H1 (cell line): ENCODE measurements at regions not wholly inside any gene's neighbourhood (a gene's known extent, or its start where the extent isn't known, plus 50 kb on each side); places are given as distances from the start of the nearest gene placed in this dataset.

ENCODE experiments used
- HDAC2 ChIP-seq, 2 experiments: fragments of 300-600 bp in 1 of 2; sonication (generic) in 1 of 2; IDR thresholded peaks; 2 replicates each; pipeline ENCODE4 v1.6.1; 2011 to 2012; ENCODE audit warnings: low read depth in 2 of 2, low read length in 2 of 2, mild to moderate bottlenecking in 2 of 2, moderate library complexity in 2 of 2, borderline replicate concordance in 1 of 2, inconsistent platforms in 1 of 2
- TAF7 ChIP-seq: optimal IDR thresholded peaks from 2 replicates; pipeline ENCODE3; 2011; ENCODE audit warnings: low read depth, mild to moderate bottlenecking, inconsistent platforms, low read length, moderate library complexity, borderline replicate concordance
- YY1 ChIP-seq: IDR thresholded peaks from 2 replicates; pipeline ENCODE4 v1.6.1; 2011; ENCODE audit warnings: low read depth, mild to moderate bottlenecking, low read length
- TF ChIP-seq, protein P1 (sequence below): IDR thresholded peaks from 2 replicates; pipeline ENCODE4 v1.6.1; 2011; ENCODE audit warnings: low read length, improper control_type of control experiment

DNA sequence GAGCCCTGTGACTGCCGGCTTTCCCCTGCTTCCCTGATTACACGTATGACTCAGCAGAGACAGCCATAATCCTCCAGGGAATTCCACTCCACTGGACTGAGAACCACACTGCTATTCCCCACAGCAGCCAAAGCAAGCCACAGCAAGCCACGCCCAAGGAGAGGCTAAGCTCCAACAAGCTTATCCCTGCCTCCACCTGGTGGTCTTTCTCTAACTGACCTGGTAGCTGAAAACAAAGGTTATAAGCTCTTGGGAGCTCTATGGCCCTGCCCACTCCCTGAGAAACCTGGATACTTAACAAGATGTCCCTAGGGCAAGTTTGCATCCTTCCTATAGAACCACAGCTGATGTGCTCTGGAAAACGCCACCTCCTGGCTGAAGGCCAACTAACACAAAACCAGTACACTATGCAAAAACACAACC, 613.7 kb upstream of the CDH18 start (continued):
- TF ChIP-seq YY1 (0 out of 2 replicates have a peak, but pooled peaks have one; percentile 39), TAF7 (no peak), HDAC2 (IDR thresholded peaks at IDR 0.05; ENCODE audit: borderline replicate concordance in 1 of 2, low read depth in 2 of 2, low read length in 2 of 2) (no peak)
- TF ChIP-seq, protein P1, sequence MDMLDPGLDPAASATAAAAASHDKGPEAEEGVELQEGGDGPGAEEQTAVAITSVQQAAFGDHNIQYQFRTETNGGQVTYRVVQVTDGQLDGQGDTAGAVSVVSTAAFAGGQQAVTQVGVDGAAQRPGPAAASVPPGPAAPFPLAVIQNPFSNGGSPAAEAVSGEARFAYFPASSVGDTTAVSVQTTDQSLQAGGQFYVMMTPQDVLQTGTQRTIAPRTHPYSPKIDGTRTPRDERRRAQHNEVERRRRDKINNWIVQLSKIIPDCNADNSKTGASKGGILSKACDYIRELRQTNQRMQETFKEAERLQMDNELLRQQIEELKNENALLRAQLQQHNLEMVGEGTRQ: no peak
